ENCODE measurements at regions not wholly inside any gene's neighbourhood (a gene's known extent, or its start where the extent isn't known, plus 50 kb on each side); places are given as distances from the start of the nearest gene placed in this dataset.
A peak's percentile ranks its signal among the peaks of the same experiment; 100 is the strongest.

- Histone ChIP-seq H3K27ac (ENCODE audit: poor library complexity, severe bottlenecking) (no peak overlapping the region), H3K36me3 (ENCODE audit: low read depth) (no peaks in the 10 kb centered on the region), H3K4me3 (ENCODE audit: severe bottlenecking) (no peak overlapping the region), H3K9me3 (ENCODE audit: severe bottlenecking) (no peaks in the 10 kb centered on the region), H3K4me1 (ENCODE audit: insufficient read depth, poor library complexity, severe bottlenecking) (no peaks in the 10 kb centered on the region), H3K27me3 (ENCODE audit: insufficient read depth, poor library complexity, severe bottlenecking) (no peaks in the 10 kb centered on the region)
- DNase-seq (ENCODE audit: low spot score) (no peak), ATAC-seq (ENCODE audit: low read depth) (no peak)
- TF ChIP-seq CTCF (IDR thresholded peaks at IDR 0.05; ENCODE audit: poor library complexity, severe bottlenecking), result no peak
Measured at GRCh38 chr11:91133361-91133760, 910.5 kb upstream of the CHORDC1 start.

DNA sequence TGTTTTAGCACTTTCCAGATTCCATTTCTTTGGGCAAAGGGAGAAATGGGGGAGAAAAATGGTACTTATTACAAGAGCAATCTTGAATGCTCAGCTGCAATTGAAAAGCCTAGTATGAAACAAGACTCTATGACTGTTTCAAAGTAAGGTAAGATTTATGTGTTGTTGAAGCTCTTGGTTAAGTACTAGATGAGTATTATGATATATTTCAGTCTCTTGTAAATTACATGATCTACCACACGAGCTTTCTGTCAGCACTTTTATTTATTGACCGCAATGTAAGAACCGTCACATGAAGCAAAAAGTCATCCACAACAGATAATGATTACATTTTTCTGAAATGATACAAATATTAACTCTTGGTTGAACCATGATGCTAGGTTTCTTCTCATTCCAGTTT, 906.7 kb upstream of the CHORDC1 start:
- no peaks in the 10 kb centered on the region for H3K36me3 ChIP-seq (ENCODE audit: low read depth)
- TF ChIP-seq CTCF (IDR thresholded peaks at IDR 0.05; ENCODE audit: poor library complexity, severe bottlenecking), result no peak
- no peak overlapping the region for H3K27ac ChIP-seq (ENCODE audit: poor library complexity, severe bottlenecking)
- no peaks in the 10 kb centered on the region for H3K4me1 ChIP-seq (ENCODE audit: insufficient read depth, poor library complexity, severe bottlenecking)
- H3K27me3 ChIP-seq (ENCODE audit: insufficient read depth, poor library complexity, severe bottlenecking), result no peaks in the 10 kb centered on the region
- DNase-seq (ENCODE audit: low spot score) (no peak), ATAC-seq (ENCODE audit: low read depth) (no peak)
- no peaks in the 10 kb centered on the region for H3K9me3 ChIP-seq (ENCODE audit: severe bottlenecking)
- H3K4me3 ChIP-seq (ENCODE audit: severe bottlenecking), result no peak overlapping the region

GRCh38 chr11:91124363-91124762, 901.5 kb upstream of the CHORDC1 start:
- no peak overlapping the region for H3K27ac ChIP-seq (ENCODE audit: poor library complexity, severe bottlenecking)
- H3K27me3 ChIP-seq (ENCODE audit: insufficient read depth, poor library complexity, severe bottlenecking), result no peaks in the 10 kb centered on the region
- no peak overlapping the region for H3K4me3 ChIP-seq (ENCODE audit: severe bottlenecking)
- no peak for TF ChIP-seq CTCF (IDR thresholded peaks at IDR 0.05; ENCODE audit: poor library complexity, severe bottlenecking)
- ATAC-seq (ENCODE audit: low read depth) (no peak), DNase-seq (ENCODE audit: low spot score) (no peak)
- no peaks in the 10 kb centered on the region for H3K9me3 ChIP-seq (ENCODE audit: severe bottlenecking)
- no peaks in the 10 kb centered on the region for H3K36me3 ChIP-seq (ENCODE audit: low read depth)
- no peaks in the 10 kb centered on the region for H3K4me1 ChIP-seq (ENCODE audit: insufficient read depth, poor library complexity, severe bottlenecking)

- DNase-seq (ENCODE audit: low spot score) (no peak), ATAC-seq (ENCODE audit: low read depth) (no peak)
- Histone ChIP-seq H3K36me3 (ENCODE audit: low read depth) (no peaks in the 10 kb centered on the region), H3K4me1 (ENCODE audit: insufficient read depth, poor library complexity, severe bottlenecking) (no peaks in the 10 kb centered on the region), H3K27me3 (ENCODE audit: insufficient read depth, poor library complexity, severe bottlenecking) (no peaks in the 10 kb centered on the region), H3K27ac (ENCODE audit: poor library complexity, severe bottlenecking) (no peak overlapping the region), H3K9me3 (ENCODE audit: severe bottlenecking) (no peaks in the 10 kb centered on the region), H3K4me3 (ENCODE audit: severe bottlenecking) (no peak overlapping the region)
- no peak for TF ChIP-seq CTCF (IDR thresholded peaks at IDR 0.05; ENCODE audit: poor library complexity, severe bottlenecking)
Measured at GRCh38 chr11:91115116-91115515, 892.3 kb upstream of the CHORDC1 start.

DNA sequence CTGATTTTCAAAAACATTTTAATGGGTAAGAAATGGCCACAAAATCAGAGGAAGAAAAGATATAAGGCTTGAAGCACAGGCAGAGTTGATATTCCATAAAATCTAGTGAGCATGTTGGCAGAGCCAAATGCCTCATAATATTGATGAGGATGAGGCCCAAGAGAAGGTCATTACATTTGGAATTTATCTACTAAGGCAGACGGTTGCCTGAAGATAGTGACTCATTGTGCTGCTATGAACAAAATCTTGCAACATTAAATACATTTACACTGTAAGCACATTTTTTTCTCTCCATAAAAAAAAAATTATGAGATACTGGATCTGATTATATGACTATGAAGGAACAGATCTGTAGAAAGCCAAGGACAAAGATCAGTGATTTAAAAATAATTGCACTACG, 881.4 kb upstream of the CHORDC1 start:
- H3K4me3 ChIP-seq (ENCODE audit: severe bottlenecking), result no peak overlapping the region
- ATAC-seq (ENCODE audit: low read depth), result peak; percentile 91
- H3K36me3 ChIP-seq (ENCODE audit: low read depth), result no peaks in the 10 kb centered on the region
- no peaks in the 10 kb centered on the region for H3K27me3 ChIP-seq (ENCODE audit: insufficient read depth, poor library complexity, severe bottlenecking)
- H3K9me3 ChIP-seq (ENCODE audit: severe bottlenecking), result no peaks in the 10 kb centered on the region
- peak overlapping the region; percentile 69 for H3K27ac ChIP-seq (ENCODE audit: poor library complexity, severe bottlenecking)
- DNase-seq (ENCODE audit: low spot score), result no peak
- peaks cover 13% of the 10 kb centered on the region for H3K4me1 ChIP-seq (ENCODE audit: insufficient read depth, poor library complexity, severe bottlenecking)
- no peak for TF ChIP-seq CTCF (IDR thresholded peaks at IDR 0.05; ENCODE audit: poor library complexity, severe bottlenecking)
